ENCODE measurements at regions not wholly inside any gene's neighbourhood (a gene's known extent, or its start where the extent isn't known, plus 50 kb on each side); places are given as distances from the start of the nearest gene placed in this dataset.

DNA sequence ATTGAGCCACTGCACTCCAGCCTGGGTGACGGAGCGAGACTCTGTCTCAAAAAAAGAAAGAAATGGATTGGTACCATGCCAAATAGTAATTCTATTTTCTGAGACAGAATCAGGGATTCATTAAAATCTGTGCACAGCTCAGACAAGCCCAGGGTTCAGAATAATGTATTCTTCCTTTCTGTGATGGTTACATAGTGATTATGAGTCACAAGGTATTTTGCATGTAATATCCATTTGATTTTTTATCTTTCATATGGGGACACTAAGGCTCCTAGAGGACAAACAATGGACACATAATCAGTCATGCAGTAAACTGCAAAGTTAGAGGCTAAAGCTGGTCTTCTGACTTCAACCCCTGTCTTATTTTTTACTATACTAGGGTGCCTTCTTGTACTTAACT is 156.8 kb upstream of the COL8A1 start:
- TF ChIP-seq, protein P1, sequence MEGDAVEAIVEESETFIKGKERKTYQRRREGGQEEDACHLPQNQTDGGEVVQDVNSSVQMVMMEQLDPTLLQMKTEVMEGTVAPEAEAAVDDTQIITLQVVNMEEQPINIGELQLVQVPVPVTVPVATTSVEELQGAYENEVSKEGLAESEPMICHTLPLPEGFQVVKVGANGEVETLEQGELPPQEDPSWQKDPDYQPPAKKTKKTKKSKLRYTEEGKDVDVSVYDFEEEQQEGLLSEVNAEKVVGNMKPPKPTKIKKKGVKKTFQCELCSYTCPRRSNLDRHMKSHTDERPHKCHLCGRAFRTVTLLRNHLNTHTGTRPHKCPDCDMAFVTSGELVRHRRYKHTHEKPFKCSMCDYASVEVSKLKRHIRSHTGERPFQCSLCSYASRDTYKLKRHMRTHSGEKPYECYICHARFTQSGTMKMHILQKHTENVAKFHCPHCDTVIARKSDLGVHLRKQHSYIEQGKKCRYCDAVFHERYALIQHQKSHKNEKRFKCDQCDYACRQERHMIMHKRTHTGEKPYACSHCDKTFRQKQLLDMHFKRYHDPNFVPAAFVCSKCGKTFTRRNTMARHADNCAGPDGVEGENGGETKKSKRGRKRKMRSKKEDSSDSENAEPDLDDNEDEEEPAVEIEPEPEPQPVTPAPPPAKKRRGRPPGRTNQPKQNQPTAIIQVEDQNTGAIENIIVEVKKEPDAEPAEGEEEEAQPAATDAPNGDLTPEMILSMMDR (IDR thresholded peaks at IDR 0.05), result no peak
- TF ChIP-seq POLR2A (IDR thresholded peaks at IDR 0.05), result no peak

All from esophagus squamous epithelium (tissue), 4 donors.